Neural crest cell (in vitro differentiated cells): ENCODE measurements at regions not wholly inside any gene's neighbourhood (a gene's known extent, or its start where the extent isn't known, plus 50 kb on each side); places are given as distances from the start of the nearest gene placed in this dataset.
A peak's percentile ranks its signal among the peaks of the same experiment; 100 is the strongest.
"Not testable (repeated sequence)": the region's sequence is repeated elsewhere in the genome, so short reads cannot be mapped to it uniquely, and the experiment has no call there.

Experiments
- DNase-seq: peaks from one replicate; pipeline ENCODE4 v3.0.0; 2021; ENCODE audit warnings: low read depth, mixed read lengths, low spot score
- H3K27ac Mint-ChIP-seq: one replicate; pipeline ENCODE4 v1.8.0; 2021; ENCODE audit warnings: mild to moderate bottlenecking, mixed read lengths; ENCODE audit not compliant: unreplicated experiment
- H3K27me3 Mint-ChIP-seq: 2 replicates; pipeline ENCODE4 v1.8.0; 2021; ENCODE audit warnings: low read depth, mild to moderate bottlenecking, mixed read lengths
- H3K36me3 Mint-ChIP-seq: 2 replicates; pipeline ENCODE4 v1.8.0; 2021; ENCODE audit warnings: low read depth, mild to moderate bottlenecking, mixed read lengths
- H3K4me1 Mint-ChIP-seq: 2 replicates; pipeline ENCODE4 v1.8.0; 2021; ENCODE audit warnings: mixed read lengths
- H3K4me3 Mint-ChIP-seq: one replicate; pipeline ENCODE4 v1.8.0; 2021; ENCODE audit warnings: mild to moderate bottlenecking, mixed read lengths
- H3K9me3 Mint-ChIP-seq: 2 replicates; pipeline ENCODE4 v1.8.0; 2021; ENCODE audit warnings: mixed read lengths
- TF ChIP-seq, protein P1 (sequence below): fragments of 200-600 bp; sonication (generic); conservative IDR thresholded peaks from 2 replicates; pipeline ENCODE4 v1.5.0; 2021; ENCODE audit warnings: antibody characterized with exemption, mild to moderate bottlenecking

DNA sequence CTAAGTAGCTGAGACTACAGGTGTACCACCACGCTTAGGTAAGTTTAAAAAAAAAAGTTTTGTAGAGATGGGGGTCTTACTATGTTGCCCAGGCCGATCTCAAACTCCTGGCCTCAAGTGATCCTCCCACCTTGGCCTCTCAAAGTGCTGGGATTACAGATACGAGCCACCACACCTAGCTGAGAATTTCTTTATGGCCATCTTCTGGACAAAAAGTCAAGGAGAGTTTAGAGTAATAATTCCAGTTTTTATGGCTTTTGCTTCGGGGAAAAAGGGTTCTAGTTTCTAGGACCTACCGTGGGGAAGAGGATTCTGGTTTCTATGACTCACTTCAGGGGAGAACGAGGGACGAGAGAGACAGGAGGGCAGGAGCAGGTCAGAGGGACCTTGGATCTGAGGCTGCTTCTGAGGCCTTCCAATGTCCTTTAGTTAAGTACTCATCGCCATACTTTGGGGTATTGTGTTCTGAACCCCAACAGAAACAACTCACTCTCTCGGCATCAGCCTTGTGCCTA lies 69.3 kb upstream of the IER3 start:
- peaks cover 14% of the 10 kb centered on the region for H3K4me1 Mint-ChIP-seq
- H3K27ac Mint-ChIP-seq = no peak overlapping the region
- H3K36me3 Mint-ChIP-seq = peaks cover 3% of the 10 kb centered on the region
- no peaks in the 10 kb centered on the region for H3K27me3 Mint-ChIP-seq
- peaks cover 5% of the 10 kb centered on the region for H3K9me3 Mint-ChIP-seq
- no peak overlapping the region for H3K4me3 Mint-ChIP-seq
- DNase-seq = no peak
- TF ChIP-seq, protein P1, sequence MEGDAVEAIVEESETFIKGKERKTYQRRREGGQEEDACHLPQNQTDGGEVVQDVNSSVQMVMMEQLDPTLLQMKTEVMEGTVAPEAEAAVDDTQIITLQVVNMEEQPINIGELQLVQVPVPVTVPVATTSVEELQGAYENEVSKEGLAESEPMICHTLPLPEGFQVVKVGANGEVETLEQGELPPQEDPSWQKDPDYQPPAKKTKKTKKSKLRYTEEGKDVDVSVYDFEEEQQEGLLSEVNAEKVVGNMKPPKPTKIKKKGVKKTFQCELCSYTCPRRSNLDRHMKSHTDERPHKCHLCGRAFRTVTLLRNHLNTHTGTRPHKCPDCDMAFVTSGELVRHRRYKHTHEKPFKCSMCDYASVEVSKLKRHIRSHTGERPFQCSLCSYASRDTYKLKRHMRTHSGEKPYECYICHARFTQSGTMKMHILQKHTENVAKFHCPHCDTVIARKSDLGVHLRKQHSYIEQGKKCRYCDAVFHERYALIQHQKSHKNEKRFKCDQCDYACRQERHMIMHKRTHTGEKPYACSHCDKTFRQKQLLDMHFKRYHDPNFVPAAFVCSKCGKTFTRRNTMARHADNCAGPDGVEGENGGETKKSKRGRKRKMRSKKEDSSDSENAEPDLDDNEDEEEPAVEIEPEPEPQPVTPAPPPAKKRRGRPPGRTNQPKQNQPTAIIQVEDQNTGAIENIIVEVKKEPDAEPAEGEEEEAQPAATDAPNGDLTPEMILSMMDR = no peak

DNA sequence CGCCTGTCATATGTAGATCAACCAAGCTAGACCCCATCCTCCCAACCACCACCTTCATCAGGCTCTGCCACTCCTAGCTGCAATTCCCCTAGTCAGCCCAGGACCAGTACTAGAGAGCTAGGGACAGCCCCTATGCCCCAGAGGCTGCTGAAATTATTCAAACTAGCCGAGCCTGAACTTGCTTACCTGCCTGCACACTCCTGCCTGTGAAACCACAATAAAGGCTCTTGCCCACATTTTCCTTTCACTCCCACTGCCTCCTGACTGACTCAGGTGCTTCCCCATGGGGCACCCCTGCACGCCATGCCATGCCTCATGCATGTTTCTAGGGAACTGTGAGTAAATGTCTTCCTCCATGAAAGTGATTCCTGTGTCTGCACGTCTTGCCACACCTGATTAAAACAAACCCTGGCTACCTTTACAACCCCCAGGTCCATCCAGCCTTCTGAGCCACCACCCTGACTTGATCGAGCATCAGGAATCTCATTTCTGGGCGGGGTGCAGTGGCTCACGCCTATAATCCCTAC lies 66.5 kb upstream of the IER3 start:
- no peak for DNase-seq
- no peak overlapping the region for H3K27ac Mint-ChIP-seq
- H3K27me3 Mint-ChIP-seq = no peaks in the 10 kb centered on the region
- H3K9me3 Mint-ChIP-seq = peaks cover 5% of the 10 kb centered on the region
- TF ChIP-seq, protein P1 = no peak
- peaks cover 3% of the 10 kb centered on the region for H3K36me3 Mint-ChIP-seq
- H3K4me3 Mint-ChIP-seq = no peak overlapping the region
- H3K4me1 Mint-ChIP-seq = peaks cover 10% of the 10 kb centered on the region

DNA sequence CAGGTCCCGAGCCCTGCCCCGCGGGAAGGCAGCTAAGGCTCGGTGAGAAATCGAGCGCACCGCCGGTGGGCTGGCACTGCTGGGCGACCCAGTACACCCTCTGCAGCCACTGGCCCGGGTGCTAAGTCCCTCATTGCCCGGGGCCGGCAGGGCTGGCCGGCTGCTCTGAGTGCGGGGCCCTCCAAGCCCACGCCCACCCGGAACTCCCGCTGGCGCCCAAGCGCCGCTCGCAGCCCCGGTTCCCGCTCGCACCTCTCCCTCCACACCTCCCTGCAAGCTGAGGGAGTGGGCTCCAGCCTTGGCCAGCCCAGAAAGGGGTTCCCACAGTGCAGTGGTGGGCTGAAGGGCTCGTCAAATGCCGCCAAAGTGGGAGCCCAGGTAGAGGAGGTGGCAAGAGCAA lies 63.2 kb upstream of the IER3 start:
- not testable (repeated sequence) for H3K9me3 Mint-ChIP-seq, H3K4me1 Mint-ChIP-seq, H3K27ac Mint-ChIP-seq, H3K27me3 Mint-ChIP-seq, H3K4me3 Mint-ChIP-seq, H3K36me3 Mint-ChIP-seq, DNase-seq

DNA sequence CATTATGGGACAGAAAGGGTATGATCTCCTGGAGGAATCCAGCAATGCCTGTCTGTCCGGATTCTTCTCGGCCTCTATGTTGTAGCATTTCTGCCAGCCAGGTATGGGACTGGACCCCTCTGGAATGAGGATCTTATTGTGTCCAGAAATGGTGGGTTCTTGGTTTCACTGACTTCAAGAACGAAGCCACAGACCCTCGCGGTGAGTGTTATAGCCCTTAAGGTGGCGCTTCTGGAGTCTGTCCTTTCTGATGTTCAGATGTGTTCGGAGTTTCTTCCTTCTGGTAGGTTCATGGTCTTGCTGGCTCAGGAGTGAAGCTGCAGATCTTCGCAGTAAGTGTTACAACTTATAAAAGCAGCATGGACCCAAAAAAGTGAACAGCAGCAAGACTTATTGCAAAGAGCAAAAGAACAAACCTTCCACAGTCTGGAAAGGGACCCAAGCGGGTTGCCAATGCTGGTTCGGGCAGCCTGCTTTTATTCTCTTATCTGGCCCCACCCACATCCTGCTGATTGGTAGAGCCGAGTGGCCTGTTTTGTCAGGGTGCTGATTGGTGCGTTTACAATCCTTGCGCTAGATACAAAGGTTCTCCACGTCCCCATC lies 62.3 kb upstream of the IER3 start:
- TF ChIP-seq, protein P1 = no peak
- H3K27ac Mint-ChIP-seq = no peak overlapping the region
- no peaks in the 10 kb centered on the region for H3K27me3 Mint-ChIP-seq
- no peaks in the 10 kb centered on the region for H3K9me3 Mint-ChIP-seq
- no peak for DNase-seq
- no peaks in the 10 kb centered on the region for H3K4me1 Mint-ChIP-seq
- H3K36me3 Mint-ChIP-seq = no peaks in the 10 kb centered on the region
- H3K4me3 Mint-ChIP-seq = no peak overlapping the region

DNA sequence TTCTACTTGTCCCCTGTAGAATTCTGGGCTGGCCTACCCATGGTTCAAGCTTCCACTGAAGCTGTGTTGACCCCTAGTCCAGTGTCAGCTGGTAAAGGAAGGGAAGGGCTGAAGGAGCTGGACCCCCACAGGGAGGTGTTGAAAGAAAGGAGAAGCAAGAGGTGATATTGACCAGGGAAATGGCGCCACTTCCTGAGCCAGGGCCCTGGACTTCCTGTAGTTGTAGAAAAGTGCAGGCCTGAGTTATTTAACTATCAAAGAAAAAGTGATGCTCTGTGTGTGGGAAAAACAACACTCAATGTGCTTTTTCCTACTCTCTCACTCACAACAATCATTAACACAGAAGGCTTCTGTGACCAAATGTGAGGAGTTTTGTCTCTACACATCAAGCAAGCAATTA lies 60.0 kb upstream of the IER3 start:
- Mint-ChIP-seq H3K27me3 (no peaks in the 10 kb centered on the region), H3K4me3 (no peak overlapping the region), H3K27ac (peak overlapping the region; percentile 81), H3K4me1 (peaks cover 6% of the 10 kb centered on the region), H3K36me3 (no peaks in the 10 kb centered on the region), H3K9me3 (no peaks in the 10 kb centered on the region)
- DNase-seq = no peak
- TF ChIP-seq, protein P1 = no peak

DNA sequence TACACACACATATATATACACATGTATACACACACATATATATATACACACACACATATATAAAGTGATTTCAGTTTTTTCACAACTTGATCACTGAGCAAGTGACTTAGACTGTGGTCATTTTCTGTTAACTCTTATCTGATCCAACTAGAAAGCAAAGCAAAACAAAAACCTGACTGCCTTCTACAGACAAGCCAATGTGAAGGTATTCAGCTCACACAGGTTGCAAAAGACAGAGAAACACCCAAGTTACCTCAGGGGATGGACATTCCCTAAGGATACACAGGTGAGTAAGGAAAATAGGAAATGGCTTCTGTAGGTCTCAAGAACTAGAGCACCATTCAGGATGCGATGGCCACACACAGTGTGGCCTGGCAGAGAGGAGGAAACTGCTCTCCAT lies 58.4 kb upstream of the IER3 start:
- H3K4me1 Mint-ChIP-seq = peaks cover 12% of the 10 kb centered on the region
- H3K27ac Mint-ChIP-seq = no peak overlapping the region
- H3K27me3 Mint-ChIP-seq = no peaks in the 10 kb centered on the region
- DNase-seq = no peak
- H3K4me3 Mint-ChIP-seq = no peak overlapping the region
- H3K9me3 Mint-ChIP-seq = no peaks in the 10 kb centered on the region
- TF ChIP-seq, protein P1 = no peak
- H3K36me3 Mint-ChIP-seq = no peaks in the 10 kb centered on the region
